HG03520 (cell line): ENCODE measurements at regions not wholly inside any gene's neighbourhood (a gene's known extent, or its start where the extent isn't known, plus 50 kb on each side); places are given as distances from the start of the nearest gene placed in this dataset.

ENCODE experiments used
- ATAC-seq: cut with Tn5 transposase; IDR thresholded peaks from one replicate; pipeline ENCODE4 v1.9.1; 2021; ENCODE audit warnings: mild to moderate bottlenecking, moderate library complexity; ENCODE audit not compliant: unreplicated experiment

DNA sequence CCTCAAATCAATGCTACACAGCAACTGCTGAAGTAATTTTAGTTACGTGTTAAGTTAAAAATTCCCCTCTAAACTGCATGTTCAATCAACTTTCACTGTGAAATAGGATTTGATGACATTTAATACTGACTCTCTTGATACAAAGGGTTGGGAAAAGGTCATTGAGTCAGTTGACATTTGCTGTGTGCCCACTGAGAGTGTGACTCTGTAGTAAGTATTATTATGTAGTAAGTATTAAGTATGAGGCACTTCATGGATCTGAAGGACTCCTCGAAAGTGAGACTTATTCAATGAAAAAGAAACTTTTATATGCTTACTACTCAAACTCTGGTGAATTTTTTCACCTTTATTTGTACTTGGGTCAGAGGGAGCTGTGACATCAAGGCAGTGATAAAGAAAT is 83.1 kb upstream of the S1PR1 start:
- ATAC-seq: no peak

DNA sequence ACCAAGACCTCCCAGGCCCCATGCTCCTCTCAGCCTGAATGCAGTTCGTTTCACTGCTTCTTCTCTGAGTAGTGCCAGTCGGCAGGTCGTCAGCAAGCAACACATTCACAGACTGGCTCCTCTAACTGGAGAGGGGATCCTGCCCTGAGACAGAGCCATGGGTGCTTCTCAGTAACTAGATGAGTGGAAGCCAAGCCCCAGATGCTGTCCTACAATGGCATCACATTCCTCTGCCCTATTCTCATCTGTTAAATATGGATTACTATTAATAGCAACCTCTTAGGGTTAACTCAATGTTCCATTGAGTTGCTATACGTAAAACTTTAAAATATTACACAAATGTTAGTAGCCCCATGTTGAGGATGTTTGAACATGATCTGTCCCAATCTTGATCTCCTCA is 84.2 kb upstream of the S1PR1 start:
- ATAC-seq: no peak

DNA sequence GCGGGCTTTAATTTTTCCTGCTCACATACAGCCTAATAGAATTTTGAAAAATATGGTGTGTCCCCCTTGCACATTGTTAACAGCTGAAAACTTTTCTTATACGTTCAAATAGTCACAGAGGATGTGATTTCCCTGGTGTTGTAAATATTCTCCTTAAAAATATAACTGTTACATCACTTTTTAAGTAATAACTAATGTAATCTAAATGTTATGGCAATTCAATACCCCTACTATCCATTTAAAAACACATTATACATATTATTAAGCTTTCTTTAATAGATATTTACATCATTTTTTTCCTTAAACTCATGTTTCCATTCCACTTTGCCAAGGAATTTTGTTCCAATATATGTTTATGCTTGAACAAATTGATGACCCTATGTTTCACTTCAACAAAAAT is 85.5 kb upstream of the S1PR1 start:
- no peak for ATAC-seq

DNA sequence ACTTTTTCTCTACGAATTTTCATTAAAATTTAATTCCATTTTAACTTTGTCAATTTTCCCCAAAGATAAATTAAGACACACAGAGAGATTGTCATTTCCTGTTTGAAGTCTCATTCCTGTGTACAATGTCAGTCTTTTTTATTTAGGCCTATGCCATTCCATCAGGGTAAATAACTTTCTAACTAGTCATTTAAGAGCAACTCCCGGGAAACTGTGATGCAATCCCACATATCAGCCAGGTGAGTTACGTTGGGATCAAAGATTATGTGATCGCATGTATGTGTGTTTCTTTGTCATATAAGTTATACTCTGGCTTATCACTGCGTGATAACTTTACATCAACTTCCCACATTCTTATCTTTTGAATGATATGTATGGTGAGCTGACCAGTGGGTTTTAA is 86.1 kb upstream of the S1PR1 start:
- no peak for ATAC-seq

DNA sequence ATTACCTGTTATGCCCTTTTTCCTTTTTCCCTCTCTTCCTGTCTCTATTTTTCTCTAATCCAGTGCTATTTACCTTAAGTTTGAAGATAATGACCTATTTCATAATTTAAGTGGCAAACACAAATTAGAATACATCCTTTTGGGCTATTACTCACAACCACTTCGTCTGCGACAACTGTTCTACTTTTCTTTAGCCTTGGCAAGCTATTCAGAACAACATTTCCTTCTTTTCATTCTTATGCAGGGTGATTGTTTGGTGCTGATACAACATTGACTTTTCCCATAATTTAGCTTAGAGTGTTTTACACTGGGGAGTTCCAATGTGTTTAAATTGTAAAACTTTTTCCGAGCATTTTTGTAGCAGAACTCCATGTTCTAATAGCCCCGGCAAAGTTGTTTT is 86.6 kb upstream of the S1PR1 start:
- no peak for ATAC-seq

DNA sequence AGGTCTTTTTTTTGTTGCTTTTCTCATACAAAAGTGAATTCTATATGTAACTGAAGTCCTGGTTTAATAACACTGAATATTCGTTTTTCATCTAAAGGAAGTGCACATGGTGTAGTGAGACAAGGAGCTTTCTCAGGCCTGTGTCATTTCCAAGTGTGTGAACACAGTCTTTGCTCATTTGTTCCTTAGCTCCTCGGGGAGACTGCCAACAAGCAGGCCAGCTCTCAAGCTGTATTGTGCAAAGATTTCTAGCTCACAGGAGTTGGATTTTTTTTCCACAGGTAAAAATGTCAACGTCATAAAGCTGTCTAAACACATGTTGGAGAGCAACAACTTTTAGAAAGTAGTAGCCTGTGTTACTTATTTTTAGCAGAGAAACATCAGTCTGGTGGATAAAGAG is 87.8 kb upstream of the S1PR1 start:
- no peak for ATAC-seq

DNA sequence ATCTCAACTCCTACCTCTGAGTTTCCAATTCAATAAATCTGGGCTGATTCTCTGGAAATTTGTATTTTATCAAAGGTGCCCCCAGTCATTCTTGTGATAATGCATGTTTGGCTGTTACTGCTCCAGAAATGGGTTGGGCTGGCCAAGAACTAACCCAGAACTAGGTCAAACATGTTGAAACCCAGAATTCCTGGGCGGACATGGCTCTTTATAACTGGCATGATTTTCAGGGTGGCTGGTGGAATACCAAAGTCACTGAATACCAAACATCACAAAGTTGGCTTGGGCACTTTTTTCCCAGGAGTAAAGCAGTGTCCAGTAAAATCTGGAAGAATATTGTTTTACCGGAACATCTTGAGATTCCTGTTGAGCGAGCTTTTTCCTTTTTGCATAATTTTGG is 89.4 kb upstream of the S1PR1 start:
- ATAC-seq: no peak

DNA sequence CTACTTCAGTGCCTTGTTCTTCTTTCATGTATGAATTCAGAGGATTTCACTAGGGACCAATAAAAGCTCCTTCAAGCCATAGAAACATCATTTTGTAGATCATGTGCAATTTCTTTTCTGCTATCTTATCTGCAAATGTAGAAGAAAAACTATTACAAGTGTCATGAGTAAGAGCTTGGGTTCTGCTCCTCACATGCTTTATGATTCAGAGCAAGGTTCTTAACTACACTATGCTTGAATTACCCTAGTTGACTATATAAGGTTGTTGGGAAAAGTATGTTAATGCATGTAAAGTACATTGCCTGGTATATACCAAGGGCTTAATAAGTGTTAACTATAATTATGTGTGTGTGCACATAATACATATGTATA is 91.4 kb upstream of the S1PR1 start:
- no peak for ATAC-seq

DNA sequence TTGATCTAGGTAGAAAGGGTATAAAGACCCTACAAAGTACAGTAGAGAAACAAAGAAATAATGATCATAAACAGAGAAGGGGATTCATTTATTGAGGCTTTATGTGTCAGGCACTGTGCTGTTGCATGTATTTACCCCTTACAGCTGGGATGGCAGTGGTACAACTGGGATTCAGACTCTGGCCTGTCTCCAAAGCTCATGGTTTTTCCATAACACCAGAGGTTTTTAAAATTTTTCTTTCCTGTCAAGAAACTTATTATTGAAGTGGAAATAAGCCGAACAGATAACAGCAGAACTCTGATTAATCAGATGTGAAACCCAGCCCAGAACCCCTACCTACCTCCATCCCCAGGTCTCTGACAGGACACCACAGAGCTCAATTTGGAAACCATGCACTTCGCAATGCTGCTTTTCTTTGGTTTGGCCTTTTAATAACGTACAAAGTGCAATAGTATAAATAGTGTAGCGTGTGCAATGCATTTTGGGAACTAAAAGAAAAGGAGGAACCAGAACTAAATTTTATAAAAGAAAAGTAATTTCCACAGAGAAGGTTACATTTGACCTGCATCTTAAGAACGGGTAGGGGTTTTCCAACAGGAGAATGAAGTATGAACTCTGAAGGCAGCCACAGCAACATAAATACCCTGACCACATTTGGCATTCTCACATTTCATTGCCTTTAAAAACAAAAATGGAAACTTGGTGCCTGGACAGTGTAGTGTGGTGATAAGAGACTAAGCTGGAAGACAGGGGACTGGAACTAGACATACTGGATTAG is 92.0 kb upstream of the S1PR1 start:
- ATAC-seq: no peak

DNA sequence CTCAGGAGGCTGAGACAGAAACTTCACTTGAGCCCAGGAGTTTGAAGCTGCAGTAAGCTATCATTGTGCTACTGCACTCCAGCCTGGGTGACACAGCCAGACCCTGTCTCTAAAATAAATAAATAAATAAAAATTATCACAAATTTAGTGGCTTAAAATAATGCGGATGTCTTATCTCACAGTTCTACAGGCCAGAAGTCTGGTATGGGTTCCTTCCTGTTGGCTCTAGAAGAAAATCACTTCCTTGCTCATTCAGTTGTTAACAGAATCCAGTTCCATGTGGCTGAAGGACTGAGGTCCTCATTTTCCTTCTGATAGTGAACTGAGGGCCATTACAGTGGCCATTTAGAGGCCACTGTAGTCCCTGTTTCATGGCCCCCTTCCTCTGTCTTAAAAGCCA is 94.6 kb upstream of the S1PR1 start:
- no peak for ATAC-seq

DNA sequence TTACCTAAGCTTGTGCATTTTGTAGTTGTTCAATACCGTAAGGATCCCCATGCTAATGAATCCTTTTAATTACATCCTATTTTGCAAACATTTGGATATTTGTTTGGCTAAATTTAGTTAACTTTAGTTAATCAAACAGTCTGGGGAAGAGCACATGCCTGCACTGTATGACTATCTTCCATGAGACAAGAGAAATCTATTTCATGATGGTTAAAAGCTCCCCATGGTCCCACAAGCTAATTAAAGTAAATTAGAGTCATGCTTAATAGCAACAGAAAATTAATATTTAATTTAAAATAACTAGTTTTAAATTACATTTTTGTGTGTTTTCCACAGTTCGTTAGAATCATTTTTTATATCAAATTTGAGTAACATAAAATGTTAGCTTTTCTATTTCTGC is 95.4 kb upstream of the S1PR1 start:
- ATAC-seq: no peak

DNA sequence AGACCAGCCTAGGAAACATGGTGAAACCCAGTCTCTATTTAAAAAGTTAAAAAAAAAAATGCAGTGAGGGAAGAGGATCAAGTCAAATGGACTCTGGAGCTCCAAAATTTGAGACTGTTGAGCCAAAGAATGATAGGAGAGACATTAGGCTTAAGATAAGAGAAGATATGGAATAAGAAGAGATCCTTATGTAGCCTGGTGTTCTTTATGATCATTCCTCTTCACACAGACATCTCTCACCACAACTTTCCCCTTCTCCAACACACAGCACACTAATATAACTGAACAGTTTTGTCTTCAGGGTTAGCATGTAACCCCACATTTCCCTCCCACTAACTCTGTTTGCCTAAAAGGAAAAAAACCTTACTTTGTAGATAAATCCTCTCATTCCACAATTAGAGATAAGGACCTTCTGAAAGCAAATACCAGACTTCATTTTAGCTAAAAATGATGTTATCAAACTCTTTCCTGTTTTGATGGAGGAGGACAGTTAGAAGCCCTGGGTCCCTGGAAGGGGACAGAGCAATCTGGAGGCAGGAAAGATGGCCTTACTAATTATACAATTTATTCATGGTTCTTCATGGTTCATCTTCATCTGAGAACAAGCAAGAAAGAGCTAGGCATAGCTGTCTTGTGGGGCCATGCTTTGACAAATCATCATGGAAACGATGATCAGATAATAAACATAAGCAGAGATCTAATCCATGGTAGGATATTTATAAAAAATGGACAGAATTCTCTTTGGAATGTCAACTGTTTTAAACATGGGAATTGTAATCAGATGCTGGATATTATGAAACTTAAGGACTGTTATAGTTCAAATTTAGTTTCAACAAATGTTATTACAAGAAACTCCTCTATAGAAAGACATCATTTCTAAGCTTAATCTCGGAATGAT is 96.7 kb upstream of the S1PR1 start:
- no peak for ATAC-seq

DNA sequence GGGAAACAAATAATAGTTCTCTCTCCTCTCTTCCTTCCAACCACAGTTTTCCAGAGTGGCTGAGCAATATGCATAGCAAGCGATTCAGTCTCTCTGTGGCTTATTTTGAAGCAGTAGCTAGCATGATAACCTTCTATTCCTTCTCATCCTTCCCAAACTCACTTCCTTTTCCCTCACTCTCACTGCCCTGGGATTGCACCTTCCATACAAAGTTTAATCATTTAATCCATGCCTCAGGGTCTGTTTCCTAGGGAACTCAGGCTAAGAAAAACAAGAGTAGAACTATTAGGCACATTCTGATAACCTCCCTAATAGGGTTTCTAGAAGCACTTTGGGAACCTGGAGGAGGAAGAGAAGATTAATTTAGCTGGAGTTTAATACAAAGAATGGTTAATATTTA is 97.7 kb upstream of the S1PR1 start:
- ATAC-seq: no peak

DNA sequence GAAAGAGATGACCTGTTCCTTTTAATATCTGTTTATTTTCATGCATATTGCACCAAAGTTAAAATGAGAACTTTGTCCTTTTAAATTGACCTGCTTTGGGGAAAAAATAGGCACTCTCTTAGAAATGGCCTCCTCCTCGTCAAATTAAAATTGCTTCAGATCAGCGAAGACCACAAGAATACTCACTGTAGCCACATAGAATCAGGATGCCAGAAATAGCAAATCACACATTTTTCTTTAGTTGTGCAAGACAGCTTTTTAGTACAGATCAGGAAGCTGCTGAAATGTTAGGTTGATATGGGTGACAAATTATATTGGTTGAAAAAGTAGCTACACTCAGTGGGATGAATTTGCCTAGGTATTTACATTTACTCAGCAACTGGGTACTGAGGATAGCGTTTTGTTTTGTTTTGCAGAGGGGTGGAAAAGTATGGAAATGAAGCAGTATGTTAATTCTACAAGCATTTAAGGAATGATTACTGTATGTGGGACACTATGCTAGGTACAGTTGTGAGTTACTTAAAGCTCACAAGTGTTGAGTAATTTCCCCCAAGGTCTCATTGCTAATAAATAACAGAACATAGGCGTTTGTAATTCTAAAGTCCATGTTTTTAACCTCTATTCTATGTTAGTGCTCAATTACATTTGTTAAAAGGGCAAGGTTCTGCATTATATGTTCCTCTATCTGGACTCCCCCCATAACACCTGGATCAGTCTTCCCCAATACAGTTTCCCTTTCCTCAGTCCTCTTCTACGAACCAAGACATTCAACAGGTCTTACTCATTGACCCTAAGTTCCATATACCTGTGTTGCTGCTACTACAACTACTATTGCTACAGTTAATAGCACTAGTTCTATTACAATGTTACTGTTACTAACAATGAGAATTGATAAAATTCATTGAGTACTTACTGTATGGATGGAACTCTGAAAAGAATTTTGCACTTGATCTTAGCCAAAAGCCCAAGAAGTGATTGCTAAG is 99.4 kb upstream of the S1PR1 start:
- ATAC-seq: no peak

DNA sequence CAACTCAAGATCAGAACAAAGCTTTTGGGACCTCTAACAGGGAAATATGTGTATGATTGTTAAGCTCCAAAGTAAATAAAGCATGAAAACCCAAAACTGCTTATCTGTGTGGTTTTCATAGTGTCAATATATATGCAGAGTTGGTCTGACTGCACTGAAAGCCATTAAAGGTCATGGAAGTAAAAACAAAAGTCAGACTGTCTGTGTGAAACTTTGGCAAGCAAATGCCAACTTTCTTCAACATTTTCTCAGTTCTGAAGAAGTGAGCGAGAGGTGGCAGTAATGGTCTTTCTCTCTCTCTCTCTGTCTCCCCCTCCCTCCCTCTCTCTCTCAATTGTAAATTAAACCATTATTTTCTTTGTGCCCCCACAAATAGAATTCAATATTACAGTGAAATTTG is 100.1 kb upstream of the S1PR1 start:
- peak; percentile 54 for ATAC-seq

DNA sequence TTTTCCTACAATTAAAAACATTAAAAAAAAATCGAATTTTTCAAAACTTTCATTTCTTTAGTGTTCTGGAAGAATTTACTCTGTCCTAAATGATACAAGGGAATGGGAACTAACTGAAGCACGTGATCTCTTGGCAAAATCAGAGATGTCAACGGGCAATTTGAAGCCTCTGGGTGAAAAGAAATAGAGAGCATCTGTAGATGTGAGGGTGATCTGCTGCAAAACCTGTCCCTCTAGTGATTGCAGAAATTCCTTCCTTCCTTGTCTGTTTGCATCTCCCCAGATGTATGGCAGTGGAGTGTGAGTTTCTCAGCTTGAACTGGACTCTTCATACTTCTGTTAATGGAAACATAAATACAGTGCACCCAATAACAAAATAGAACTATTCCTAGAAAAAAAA is 100.5 kb upstream of the S1PR1 start:
- peak; percentile 12 for ATAC-seq

DNA sequence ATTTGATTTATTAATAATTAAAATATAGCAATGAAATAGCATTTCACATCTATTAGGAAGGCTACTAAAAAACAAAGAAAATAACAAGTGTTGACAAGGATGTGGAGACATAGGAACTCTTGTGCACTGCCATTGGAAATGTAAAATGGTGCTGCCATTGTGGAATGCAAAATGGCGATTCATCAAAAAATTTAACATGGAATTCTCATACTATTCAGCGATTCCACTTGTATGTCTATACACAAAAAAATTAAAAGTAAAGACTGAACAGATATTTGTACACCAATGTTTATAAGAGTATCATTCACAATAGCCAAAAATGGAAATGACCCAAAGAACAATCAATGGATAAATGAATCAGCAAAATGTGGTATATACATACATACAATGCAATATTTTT is 101.3 kb upstream of the S1PR1 start:
- no peak for ATAC-seq

DNA sequence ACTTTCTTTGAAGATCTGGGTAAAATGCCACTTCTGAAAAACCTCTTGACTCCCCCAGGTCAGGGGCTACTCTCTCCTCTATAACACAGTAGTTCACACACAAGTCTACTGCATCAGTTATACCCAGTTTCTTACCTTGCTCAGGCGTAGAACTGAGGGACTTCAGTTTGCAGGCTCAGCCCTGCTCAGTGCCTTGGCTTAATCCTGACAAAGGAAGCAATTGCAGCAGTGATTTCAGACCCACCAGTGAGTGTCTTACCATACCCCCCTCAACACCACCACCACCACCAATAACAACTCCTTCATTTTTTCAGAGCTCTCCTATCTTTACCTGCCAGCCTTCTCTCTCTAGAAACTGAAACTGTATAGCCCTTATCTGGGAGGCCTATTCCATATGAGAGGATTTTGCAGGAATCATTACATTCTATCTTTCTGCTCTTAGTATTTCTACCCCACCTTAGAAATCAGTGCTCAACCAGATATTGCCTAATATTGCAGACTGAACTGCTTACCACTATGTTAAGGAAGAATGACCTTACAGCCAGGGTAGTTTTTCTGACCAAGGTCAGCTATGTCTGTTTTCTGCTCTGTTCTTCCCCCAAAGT is 105.5 kb upstream of the S1PR1 start:
- ATAC-seq: no peak

DNA sequence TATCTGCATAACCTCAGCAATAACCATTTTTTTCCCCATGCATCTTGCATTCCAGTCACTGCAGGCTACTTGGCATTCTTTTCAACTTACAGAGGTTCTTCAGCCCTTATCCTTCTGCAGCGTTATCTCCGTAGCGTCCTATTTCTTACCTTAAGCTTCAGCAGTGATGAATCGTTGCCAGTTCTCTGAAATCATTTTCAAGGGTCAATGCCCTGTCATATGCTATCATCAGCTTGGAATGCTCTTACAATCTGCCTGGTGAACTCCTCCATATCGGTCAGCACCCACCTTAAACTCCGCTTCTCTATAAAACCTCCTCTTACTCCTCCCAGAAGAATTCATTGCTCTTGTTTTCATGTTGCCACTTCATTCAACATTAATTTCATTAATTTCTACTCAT is 105.1 kb upstream of the DPH5 start:
- ATAC-seq: no peak

DNA sequence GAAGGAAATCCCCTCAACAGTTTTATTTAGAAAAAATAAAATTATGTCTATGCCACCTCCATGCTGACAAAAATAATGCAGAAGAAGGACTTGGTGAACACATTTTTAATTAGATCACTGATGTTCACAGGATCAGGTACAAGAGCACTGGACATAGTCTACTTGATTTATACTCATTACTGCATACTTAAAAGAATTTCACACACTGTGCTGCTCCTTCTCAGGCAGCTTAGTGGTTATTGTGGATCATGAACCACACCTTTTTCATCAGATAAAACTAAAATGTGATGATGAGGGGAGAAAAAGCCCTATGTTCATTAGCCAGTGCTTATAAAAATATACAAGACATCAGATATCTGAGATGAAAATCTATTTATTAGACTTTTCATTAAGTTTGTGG is 103.3 kb upstream of the DPH5 start:
- no peak for ATAC-seq

DNA sequence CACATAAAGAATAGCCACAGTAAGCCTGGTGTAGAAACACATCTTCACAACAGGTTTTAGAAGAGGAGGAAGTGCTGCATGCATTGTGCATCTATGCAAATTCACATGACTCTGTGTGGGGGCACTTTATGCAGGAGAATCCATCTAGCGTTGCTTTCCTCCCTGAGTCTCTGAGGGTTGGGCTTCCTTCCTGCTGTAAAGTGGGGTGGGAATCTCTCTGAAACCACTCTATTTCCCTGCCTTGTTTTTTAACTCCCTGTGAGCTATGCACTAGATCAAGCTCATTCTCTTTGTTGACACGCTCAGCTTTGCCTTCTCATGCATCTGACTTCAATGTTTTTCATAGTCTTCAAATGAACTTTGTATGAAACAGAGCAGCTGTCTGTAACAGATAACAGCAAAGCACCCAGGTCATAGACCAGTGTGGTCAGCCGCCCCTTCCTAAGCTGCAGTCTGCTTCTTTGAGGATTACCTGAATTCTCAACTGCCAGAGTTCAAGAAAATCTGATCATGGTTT is 102.7 kb upstream of the DPH5 start:
- ATAC-seq: peak; percentile 94
